GM06990 (cell line): ENCODE measurements at regions not wholly inside any gene's neighbourhood (a gene's known extent, or its start where the extent isn't known, plus 50 kb on each side); places are given as distances from the start of the nearest gene placed in this dataset.

ENCODE experiments used
- DNase-seq: peaks from one replicate; pipeline ENCODE4 v3.0.0-alpha.2; 2011; ENCODE audit not compliant: insufficient read length; ENCODE audit errors: extremely low read depth
- H3K27me3 ChIP-seq: replicated peaks from 2 replicates; pipeline ENCODE4 v1.6.0; 2011; ENCODE audit warnings: low read length; ENCODE audit not compliant: control insufficient read depth, insufficient read depth
- H3K36me3 ChIP-seq: 2 replicates; pipeline ENCODE4 v1.5.1; 2011; ENCODE audit warnings: low read length; ENCODE audit not compliant: control insufficient read depth, insufficient read depth
- H3K4me3 ChIP-seq: replicated peaks from 2 replicates; pipeline ENCODE4 v1.5.1; 2011; ENCODE audit warnings: low read depth, mild to moderate bottlenecking, control low read depth, low read length
- CTCF ChIP-seq: IDR thresholded peaks from 2 replicates; pipeline ENCODE4 v1.5.1; 2011; ENCODE audit warnings: low read length, control low read depth, mild to moderate bottlenecking, inconsistent platforms; ENCODE audit not compliant: insufficient read depth, poor library complexity, severe bottlenecking

DNA sequence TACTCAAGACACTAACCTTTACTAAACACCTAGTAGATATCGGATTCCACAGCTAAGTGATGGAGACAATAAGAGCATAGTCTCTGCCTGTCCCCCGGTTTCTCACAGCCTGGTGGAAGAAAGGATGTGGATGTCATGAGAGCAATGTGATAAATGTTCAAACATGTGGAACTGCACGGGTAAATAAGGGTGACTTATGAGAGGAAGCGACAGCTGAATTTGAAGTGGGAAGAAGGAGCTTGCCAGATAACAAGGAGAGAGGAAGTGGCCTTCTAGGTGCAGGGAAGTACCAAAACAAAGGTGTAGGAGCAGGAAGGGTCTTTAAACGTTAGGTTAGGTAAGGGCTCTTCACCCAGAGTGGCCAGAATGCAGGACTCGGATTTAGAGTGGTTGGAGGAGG, 178.6 kb upstream of the NRIP1 start:
- no peak for DNase-seq
- no peak overlapping the region for H3K4me3 ChIP-seq

DNA sequence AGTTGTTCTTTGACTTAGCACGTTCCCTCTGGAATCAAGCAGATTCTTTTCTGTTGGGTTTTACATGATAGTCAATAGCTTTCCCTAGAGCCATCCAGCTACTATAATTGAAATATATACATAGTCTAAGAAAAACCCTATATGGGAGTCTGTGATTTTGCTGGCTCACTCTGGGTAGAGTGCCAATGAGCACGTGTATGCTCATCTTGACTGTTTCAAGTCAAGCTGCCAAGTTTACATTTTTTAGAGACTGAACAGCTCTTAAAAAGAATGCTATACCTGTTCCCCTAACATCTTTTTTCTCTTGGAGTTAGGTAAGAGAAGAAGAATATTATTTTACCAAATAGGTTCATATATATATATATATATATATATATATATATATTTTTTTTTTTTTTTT, 182.8 kb upstream of the NRIP1 start:
- Histone ChIP-seq H3K4me3 (no peak overlapping the region), H3K36me3 (no peaks in the 10 kb centered on the region), H3K27me3 (no peaks in the 10 kb centered on the region)
- TF ChIP-seq CTCF: no peak
- DNase-seq: no peak

More for the DNA sequence above, 178.6 kb upstream of the NRIP1 start:
- TF ChIP-seq CTCF: no peak
- H3K36me3 ChIP-seq: no peaks in the 10 kb centered on the region
- H3K27me3 ChIP-seq: no peaks in the 10 kb centered on the region

DNA sequence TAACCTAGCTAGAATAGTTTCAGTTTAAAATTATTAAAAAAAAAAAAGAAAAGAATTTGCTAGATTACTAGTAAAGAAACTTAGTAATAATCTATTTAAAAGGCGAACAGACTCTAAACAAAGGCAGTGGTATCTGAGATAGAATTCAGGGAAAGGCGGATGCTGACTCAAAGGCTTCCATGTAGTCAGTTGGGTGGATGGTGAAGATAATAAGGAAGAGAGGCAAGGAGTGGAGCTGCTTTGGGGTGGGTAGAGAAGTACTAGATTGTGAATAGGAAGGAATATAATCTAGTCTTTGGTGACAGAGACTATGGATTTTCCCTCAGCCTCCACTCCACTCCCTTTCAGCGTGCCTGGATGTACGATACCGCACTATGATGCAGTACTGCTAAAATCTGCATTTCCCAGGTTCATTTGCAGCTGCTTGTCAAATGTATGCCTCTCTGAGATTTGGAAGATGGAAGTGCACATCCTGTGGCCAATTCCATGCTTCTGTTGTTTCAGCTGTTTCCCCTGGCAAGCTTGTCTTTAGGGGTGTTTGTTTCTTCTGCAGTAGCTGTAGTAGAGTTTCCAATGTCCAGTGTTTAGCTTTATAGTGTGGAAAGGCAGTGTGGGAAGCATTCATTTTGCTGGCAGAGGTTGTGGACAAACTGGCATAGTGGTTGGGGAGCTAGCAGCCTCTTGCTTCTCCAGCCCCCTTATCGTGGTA, 184.6 kb upstream of the NRIP1 start:
- no peaks in the 10 kb centered on the region for H3K27me3 ChIP-seq
- no peak for TF ChIP-seq CTCF
- no peaks in the 10 kb centered on the region for H3K36me3 ChIP-seq
- DNase-seq: no peak
- no peak overlapping the region for H3K4me3 ChIP-seq

DNA sequence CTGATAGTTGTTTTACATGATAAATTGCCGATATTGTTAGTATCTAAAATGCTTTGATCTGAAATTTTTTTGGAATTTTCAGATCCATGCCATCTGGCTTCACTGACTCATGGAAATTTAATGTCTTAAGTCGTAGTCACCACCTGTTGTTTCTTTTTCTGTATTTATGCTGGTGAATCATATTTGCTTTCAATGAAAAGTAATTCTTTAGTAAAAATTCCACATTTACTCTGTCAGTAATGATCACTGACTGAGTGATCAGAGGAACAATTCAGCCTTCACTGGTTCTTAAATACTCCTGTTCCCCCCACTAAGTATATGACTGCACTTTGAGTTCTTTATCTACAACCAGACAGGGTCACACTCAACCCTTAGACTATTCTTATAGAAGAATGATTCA, 185.6 kb upstream of the NRIP1 start:
- TF ChIP-seq CTCF: no peak
- DNase-seq: no peak
- Histone ChIP-seq H3K4me3 (no peak overlapping the region), H3K36me3 (no peaks in the 10 kb centered on the region), H3K27me3 (no peaks in the 10 kb centered on the region)

GRCh38 chr21:15252431-15252830, 187.6 kb upstream of the NRIP1 start:
- Histone ChIP-seq H3K36me3 (no peaks in the 10 kb centered on the region), H3K4me3 (no peak overlapping the region), H3K27me3 (no peaks in the 10 kb centered on the region)
- TF ChIP-seq CTCF: no peak
- DNase-seq: no peak

DNA sequence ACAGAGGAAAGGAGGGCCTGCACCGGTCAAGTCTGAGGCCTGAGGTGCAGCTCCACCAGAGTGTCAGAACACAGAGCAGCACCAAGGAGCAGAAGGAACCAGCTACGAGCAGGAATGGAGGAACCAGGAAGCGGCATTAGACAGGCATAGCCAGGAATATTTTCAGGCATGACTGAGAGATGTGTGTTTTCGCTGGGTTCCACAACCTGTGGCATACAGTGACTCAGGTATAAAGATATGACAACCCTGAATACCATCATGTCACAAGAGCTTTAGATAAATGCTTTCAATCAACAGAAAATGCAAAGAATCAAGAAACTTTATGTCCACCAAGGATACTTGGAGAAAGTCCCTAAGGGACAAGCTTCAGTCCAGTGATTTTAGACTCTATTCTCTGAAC, 189.3 kb upstream of the NRIP1 start:
- TF ChIP-seq CTCF: no peak
- no peak for DNase-seq
- H3K27me3 ChIP-seq: no peaks in the 10 kb centered on the region
- H3K36me3 ChIP-seq: no peaks in the 10 kb centered on the region
- no peak overlapping the region for H3K4me3 ChIP-seq
